ENCODE measurements at regions not wholly inside any gene's neighbourhood (a gene's known extent, or its start where the extent isn't known, plus 50 kb on each side); places are given as distances from the start of the nearest gene placed in this dataset.

GRCh38 chr20:11810311-11811083, 107.2 kb upstream of the BTBD3 start:
- no peak for TF ChIP-seq EZH2 (IDR thresholded peaks at IDR 0.05; ENCODE audit: borderline replicate concordance, low read length)
- TF ChIP-seq, protein P1, sequence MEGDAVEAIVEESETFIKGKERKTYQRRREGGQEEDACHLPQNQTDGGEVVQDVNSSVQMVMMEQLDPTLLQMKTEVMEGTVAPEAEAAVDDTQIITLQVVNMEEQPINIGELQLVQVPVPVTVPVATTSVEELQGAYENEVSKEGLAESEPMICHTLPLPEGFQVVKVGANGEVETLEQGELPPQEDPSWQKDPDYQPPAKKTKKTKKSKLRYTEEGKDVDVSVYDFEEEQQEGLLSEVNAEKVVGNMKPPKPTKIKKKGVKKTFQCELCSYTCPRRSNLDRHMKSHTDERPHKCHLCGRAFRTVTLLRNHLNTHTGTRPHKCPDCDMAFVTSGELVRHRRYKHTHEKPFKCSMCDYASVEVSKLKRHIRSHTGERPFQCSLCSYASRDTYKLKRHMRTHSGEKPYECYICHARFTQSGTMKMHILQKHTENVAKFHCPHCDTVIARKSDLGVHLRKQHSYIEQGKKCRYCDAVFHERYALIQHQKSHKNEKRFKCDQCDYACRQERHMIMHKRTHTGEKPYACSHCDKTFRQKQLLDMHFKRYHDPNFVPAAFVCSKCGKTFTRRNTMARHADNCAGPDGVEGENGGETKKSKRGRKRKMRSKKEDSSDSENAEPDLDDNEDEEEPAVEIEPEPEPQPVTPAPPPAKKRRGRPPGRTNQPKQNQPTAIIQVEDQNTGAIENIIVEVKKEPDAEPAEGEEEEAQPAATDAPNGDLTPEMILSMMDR (conservative IDR thresholded peaks at IDR 0.05 in 1 of 2, IDR thresholded peaks at IDR 0.05 in 1 of 2; ENCODE audit: extremely low read depth in 1 of 2, insufficient read depth in 1 of 2, low read depth in 1 of 2, low read length in 2 of 2) = no peak

Measured in mammary epithelial cell (primary cell).